ENCODE measurements at regions not wholly inside any gene's neighbourhood (a gene's known extent, or its start where the extent isn't known, plus 50 kb on each side); places are given as distances from the start of the nearest gene placed in this dataset.
"Not testable (repeated sequence)": the region's sequence is repeated elsewhere in the genome, so short reads cannot be mapped to it uniquely, and the experiment has no call there.

DNA sequence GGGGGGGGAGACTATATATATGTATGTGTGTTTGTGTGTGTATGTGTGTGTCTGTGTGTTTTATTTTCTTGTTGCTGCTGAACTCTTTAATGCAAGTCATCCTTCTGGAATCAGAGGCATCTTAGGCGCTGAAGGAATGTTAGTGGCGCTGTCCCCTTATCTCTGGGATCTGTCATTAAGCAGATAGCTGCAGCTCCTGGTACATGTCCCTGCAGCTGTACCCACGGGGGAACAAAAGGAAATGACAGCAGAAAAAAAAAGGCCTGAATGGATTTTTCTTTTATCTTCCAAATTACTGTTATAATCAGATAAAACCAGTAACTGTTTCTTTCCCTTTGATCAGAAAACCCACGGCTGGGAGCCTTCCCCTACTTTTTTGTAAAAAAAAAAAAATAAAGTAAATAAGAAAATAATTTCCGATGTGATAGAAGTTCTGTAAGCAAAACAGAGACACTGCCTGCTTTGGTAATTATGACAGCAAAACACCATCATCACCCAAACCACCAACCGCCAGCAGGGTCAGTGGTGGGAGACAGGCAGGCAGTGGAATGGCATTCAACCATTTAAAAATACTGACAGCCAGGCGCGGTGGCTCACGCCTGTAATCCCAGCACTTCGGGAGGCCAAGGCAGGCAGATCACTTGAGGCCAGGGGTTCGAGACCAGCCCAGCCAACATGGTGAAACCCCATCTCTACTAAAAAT lies 411.3 kb upstream of the ZNF722 start:
- H3K9me3 ChIP-seq (replicated peaks; ENCODE audit: control insufficient read depth, insufficient read depth, low read length); H3K4me3 ChIP-seq; BruUV-seq (replicated peaks); H3K4me2 ChIP-seq (ENCODE audit: control insufficient read depth, insufficient read depth); DNase-seq (ENCODE audit: low read depth, low spot score); H3K27me3 ChIP-seq (replicated peaks in 1 of 2; ENCODE audit: control insufficient read depth in 2 of 2, insufficient read depth in 2 of 2, low read length in 1 of 2); H2AFZ ChIP-seq (ENCODE audit: control insufficient read depth, low read depth, low read length); H3K79me2 ChIP-seq (ENCODE audit: control insufficient read depth, insufficient read depth, low read length); H3K27ac ChIP-seq (ENCODE audit: control insufficient read depth, insufficient read depth); RAD21 ChIA-PET (ENCODE audit: unreplicated experiment); POLR2A ChIA-PET; H3K4me1 ChIP-seq (ENCODE audit: control insufficient read depth, insufficient read depth, low read length); CTCF ChIA-PET; H4K20me1 ChIP-seq (ENCODE audit: control insufficient read depth, insufficient read depth); intact Hi-C loops (cut with micrococcal nuclease; ENCODE audit: unreplicated experiment); in situ Hi-C loops (cut with MboI); SMC1A ChIA-PET (ENCODE audit: uncharacterized antibody, unreplicated experiment); ATAC-seq; H3K9ac ChIP-seq (ENCODE audit: control insufficient read depth, insufficient read depth, low read length); H3K36me3 ChIP-seq (ENCODE audit: control insufficient read depth in 2 of 2, insufficient read depth in 2 of 2, low read length in 1 of 2); FAIRE-seq: not testable (repeated sequence)
- 33% methylated on average over 1 of the region's 11 CpGs for WGBS (ENCODE audit: insufficient coverage, insufficient replicate concordance, low lambda C conversion rate, missing lambda C conversion rate)

DNA sequence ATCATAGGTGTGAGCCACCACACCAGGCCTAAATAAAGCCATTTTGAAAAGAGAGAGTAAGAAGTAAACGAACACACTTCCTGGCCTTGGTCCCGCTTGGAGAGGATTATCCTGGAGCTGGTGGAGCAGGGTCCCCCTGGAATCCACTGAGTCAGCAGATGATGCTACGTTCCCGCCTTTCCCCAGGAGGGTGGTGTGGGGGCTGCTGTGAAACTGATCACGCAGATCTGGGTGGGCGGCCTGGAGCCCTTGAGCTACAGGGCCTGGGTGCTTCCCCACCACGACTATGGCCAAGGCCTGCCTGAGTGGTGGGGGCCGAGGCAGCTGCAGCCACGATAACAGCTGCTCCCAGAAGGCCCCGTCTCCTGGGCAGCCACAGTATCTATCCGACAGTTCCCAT lies 407.4 kb upstream of the ZNF722 start:
- intact Hi-C loops (cut with micrococcal nuclease; ENCODE audit: unreplicated experiment): not testable (repeated sequence)

DNA sequence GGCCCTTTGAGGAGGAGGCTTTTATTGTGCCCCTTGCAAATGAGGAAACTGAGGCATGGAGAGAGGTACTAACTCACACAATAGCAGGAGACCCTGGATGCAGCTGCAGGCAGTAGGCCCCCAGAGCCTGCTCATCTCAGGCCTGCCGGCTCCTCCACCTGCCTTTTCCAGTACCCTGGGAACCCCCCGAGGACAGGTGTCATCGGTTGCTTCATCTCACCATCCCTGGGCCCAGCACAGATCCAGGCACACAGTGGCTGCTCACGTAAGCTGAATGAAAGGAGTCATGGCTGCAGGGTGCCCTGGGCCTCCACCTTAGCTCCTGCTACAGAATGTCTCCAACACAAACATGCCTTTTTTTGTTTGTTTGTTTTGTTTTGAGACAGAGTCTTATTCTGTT lies 394.8 kb upstream of the ZNF722 start:
- H2AFZ ChIP-seq (ENCODE audit: control insufficient read depth, low read depth, low read length); H3K4me2 ChIP-seq (ENCODE audit: control insufficient read depth, insufficient read depth); H3K27me3 ChIP-seq (replicated peaks in 1 of 2; ENCODE audit: control insufficient read depth in 2 of 2, insufficient read depth in 2 of 2, low read length in 1 of 2); H3K27ac ChIP-seq (ENCODE audit: control insufficient read depth, insufficient read depth); RAD21 ChIA-PET (ENCODE audit: unreplicated experiment); BruUV-seq (replicated peaks); intact Hi-C loops (cut with micrococcal nuclease; ENCODE audit: unreplicated experiment); ATAC-seq; H3K4me3 ChIP-seq; DNase-seq (ENCODE audit: low read depth, low spot score); POLR2A ChIA-PET; H3K9me3 ChIP-seq (replicated peaks; ENCODE audit: control insufficient read depth, insufficient read depth, low read length); H3K9ac ChIP-seq (ENCODE audit: control insufficient read depth, insufficient read depth, low read length); H3K79me2 ChIP-seq (ENCODE audit: control insufficient read depth, insufficient read depth, low read length); H3K4me1 ChIP-seq (ENCODE audit: control insufficient read depth, insufficient read depth, low read length); in situ Hi-C loops (cut with MboI); SMC1A ChIA-PET (ENCODE audit: uncharacterized antibody, unreplicated experiment); H4K20me1 ChIP-seq (ENCODE audit: control insufficient read depth, insufficient read depth); H3K36me3 ChIP-seq (ENCODE audit: control insufficient read depth in 2 of 2, insufficient read depth in 2 of 2, low read length in 1 of 2); FAIRE-seq; CTCF ChIA-PET: not testable (repeated sequence)
- WGBS (ENCODE audit: insufficient coverage, insufficient replicate concordance, low lambda C conversion rate, missing lambda C conversion rate): 60% methylated on average over 3 of the region's 4 CpGs

More for the DNA sequence above, 407.4 kb upstream of the ZNF722 start:
- in situ Hi-C loops (cut with MboI); POLR2A ChIA-PET; H3K27me3 ChIP-seq (replicated peaks in 1 of 2; ENCODE audit: control insufficient read depth in 2 of 2, insufficient read depth in 2 of 2, low read length in 1 of 2); H3K4me2 ChIP-seq (ENCODE audit: control insufficient read depth, insufficient read depth); H3K36me3 ChIP-seq (ENCODE audit: control insufficient read depth in 2 of 2, insufficient read depth in 2 of 2, low read length in 1 of 2); BruUV-seq (replicated peaks); ATAC-seq; H3K4me1 ChIP-seq (ENCODE audit: control insufficient read depth, insufficient read depth, low read length); H3K27ac ChIP-seq (ENCODE audit: control insufficient read depth, insufficient read depth); H3K9ac ChIP-seq (ENCODE audit: control insufficient read depth, insufficient read depth, low read length); H4K20me1 ChIP-seq (ENCODE audit: control insufficient read depth, insufficient read depth); FAIRE-seq; H2AFZ ChIP-seq (ENCODE audit: control insufficient read depth, low read depth, low read length); CTCF ChIA-PET; H3K9me3 ChIP-seq (replicated peaks; ENCODE audit: control insufficient read depth, insufficient read depth, low read length); H3K4me3 ChIP-seq; SMC1A ChIA-PET (ENCODE audit: uncharacterized antibody, unreplicated experiment); H3K79me2 ChIP-seq (ENCODE audit: control insufficient read depth, insufficient read depth, low read length); DNase-seq (ENCODE audit: low read depth, low spot score); RAD21 ChIA-PET (ENCODE audit: unreplicated experiment): not testable (repeated sequence)
- 68% methylated on average over 3 of the region's 11 CpGs for WGBS (ENCODE audit: insufficient coverage, insufficient replicate concordance, low lambda C conversion rate, missing lambda C conversion rate)

DNA sequence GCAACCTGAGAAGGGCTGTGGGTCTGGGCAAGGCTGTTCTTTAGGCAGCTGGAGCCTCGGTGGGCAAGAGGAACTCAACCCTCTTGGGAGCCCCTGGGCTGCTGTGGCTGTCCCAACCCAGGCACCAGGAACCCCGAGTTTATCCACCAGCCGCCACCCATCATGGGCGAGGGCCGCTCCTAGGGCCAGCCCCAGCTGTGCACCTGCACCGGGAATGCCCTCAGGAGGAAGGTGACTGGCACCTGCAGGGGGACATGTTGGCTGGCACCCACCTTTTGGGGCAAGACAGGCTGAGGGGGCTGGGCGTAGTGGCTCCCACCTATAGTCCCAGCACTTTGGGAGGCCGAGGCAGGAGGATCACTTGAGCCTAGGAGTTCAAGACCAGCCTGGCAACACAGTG lies 393.8 kb upstream of the ZNF722 start:
- H4K20me1 ChIP-seq (ENCODE audit: control insufficient read depth, insufficient read depth); ATAC-seq; SMC1A ChIA-PET (ENCODE audit: uncharacterized antibody, unreplicated experiment); H3K9ac ChIP-seq (ENCODE audit: control insufficient read depth, insufficient read depth, low read length); H3K36me3 ChIP-seq (ENCODE audit: control insufficient read depth in 2 of 2, insufficient read depth in 2 of 2, low read length in 1 of 2); in situ Hi-C loops (cut with MboI); H3K27ac ChIP-seq (ENCODE audit: control insufficient read depth, insufficient read depth); BruUV-seq (replicated peaks); H3K9me3 ChIP-seq (replicated peaks; ENCODE audit: control insufficient read depth, insufficient read depth, low read length); H3K4me3 ChIP-seq; H2AFZ ChIP-seq (ENCODE audit: control insufficient read depth, low read depth, low read length); DNase-seq (ENCODE audit: low read depth, low spot score); CTCF ChIA-PET; intact Hi-C loops (cut with micrococcal nuclease; ENCODE audit: unreplicated experiment); POLR2A ChIA-PET; H3K4me1 ChIP-seq (ENCODE audit: control insufficient read depth, insufficient read depth, low read length); H3K79me2 ChIP-seq (ENCODE audit: control insufficient read depth, insufficient read depth, low read length); FAIRE-seq; H3K4me2 ChIP-seq (ENCODE audit: control insufficient read depth, insufficient read depth); H3K27me3 ChIP-seq (replicated peaks in 1 of 2; ENCODE audit: control insufficient read depth in 2 of 2, insufficient read depth in 2 of 2, low read length in 1 of 2); RAD21 ChIA-PET (ENCODE audit: unreplicated experiment): not testable (repeated sequence)
- WGBS (ENCODE audit: insufficient coverage, insufficient replicate concordance, low lambda C conversion rate, missing lambda C conversion rate): 23% methylated on average over 7 of the region's 8 CpGs

Data from GM12878 (cell line).